Dedifferentiated amniotic fluid mesenchymal stem cell (primary cell): ENCODE measurements at regions not wholly inside any gene's neighbourhood (a gene's known extent, or its start where the extent isn't known, plus 50 kb on each side); places are given as distances from the start of the nearest gene placed in this dataset.

Experiments used
- DNase-seq: peaks from one replicate; pipeline ENCODE4 v3.0.0-alpha.2; 2016; ENCODE audit errors: extremely low spot score

GRCh38 chr15:36335659-36336058, 243.8 kb upstream of the CDIN1 start:
- no peak for DNase-seq

GRCh38 chr15:36344887-36345286, 234.5 kb upstream of the CDIN1 start:
- no peak for DNase-seq

GRCh38 chr15:36347272-36347858, 232.1 kb upstream of the CDIN1 start:
- DNase-seq, result peak; percentile 51

- DNase-seq, result no peak
These were observed 223.0 kb upstream of the CDIN1 start for GRCh38 chr15:36356466-36356865.

- peak; percentile 37 for DNase-seq
These were observed 222.3 kb upstream of the CDIN1 start for GRCh38 chr15:36356978-36357601.

- peak; percentile 62 for DNase-seq
These were observed 221.3 kb upstream of the CDIN1 start for GRCh38 chr15:36358094-36358493.

- DNase-seq, result no peak
These were observed 220.9 kb upstream of the CDIN1 start for GRCh38 chr15:36358523-36358922.

GRCh38 chr15:36359286-36359685, 220.1 kb upstream of the CDIN1 start:
- DNase-seq, result no peak

GRCh38 chr15:36361351-36361870, 218.0 kb upstream of the CDIN1 start:
- peak; percentile 25 for DNase-seq

GRCh38 chr15:36362509-36362915, 216.9 kb upstream of the CDIN1 start:
- no peak for DNase-seq

- no peak for DNase-seq
These were observed 216.1 kb upstream of the CDIN1 start for GRCh38 chr15:36363335-36363734.

- no peak for DNase-seq
These were observed 215.0 kb upstream of the CDIN1 start for GRCh38 chr15:36364377-36364776.

GRCh38 chr15:36365963-36366362, 213.5 kb upstream of the CDIN1 start:
- no peak for DNase-seq

GRCh38 chr15:36370051-36370730, 209.2 kb upstream of the CDIN1 start:
- no peak for DNase-seq

GRCh38 chr15:36370731-36371112, 208.7 kb upstream of the CDIN1 start:
- DNase-seq, result peak; percentile 22

- no peak for DNase-seq
These were observed 207.9 kb upstream of the CDIN1 start for GRCh38 chr15:36371509-36371908.

GRCh38 chr15:36372968-36373367, 206.5 kb upstream of the CDIN1 start:
- no peak for DNase-seq

GRCh38 chr15:36373550-36373949, 205.9 kb upstream of the CDIN1 start:
- DNase-seq, result no peak

GRCh38 chr15:36389107-36389506, 190.3 kb upstream of the CDIN1 start:
- DNase-seq, result no peak

- no peak for DNase-seq
These were observed 188.9 kb upstream of the CDIN1 start for GRCh38 chr15:36390491-36390890.

GRCh38 chr15:36392676-36393266, 186.7 kb upstream of the CDIN1 start:
- DNase-seq, result no peak

GRCh38 chr15:36398212-36398611, 181.2 kb upstream of the CDIN1 start:
- no peak for DNase-seq

GRCh38 chr15:36399276-36399675, 180.2 kb upstream of the CDIN1 start:
- no peak for DNase-seq
